ENCODE measurements at regions not wholly inside any gene's neighbourhood (a gene's known extent, or its start where the extent isn't known, plus 50 kb on each side); places are given as distances from the start of the nearest gene placed in this dataset.

DNA sequence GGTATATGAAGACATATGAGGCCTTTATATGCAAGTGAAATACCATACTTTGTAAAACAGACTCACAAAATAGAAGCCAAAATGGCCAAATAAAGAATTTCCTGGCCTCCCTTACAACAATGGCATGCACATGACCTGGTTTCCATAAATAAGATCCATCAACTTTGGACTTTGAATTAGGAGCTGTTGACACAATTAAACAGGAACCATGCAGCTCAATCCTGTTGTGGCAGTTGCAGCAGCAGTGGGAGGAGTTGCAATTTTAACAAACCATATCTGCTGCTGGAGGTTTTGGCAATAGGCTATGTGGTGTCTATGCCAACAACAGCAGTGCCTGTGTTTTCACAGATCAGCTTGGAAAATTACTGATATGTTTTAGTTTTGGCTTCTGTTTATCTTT lies 818.6 kb downstream of the FAM181B start:
- ATAC-seq = no peak
- TF ChIP-seq ZNF70 (CRISPR knock-in tag; IDR thresholded peaks at IDR 0.05) (no peak), ZFP3 (CRISPR knock-in tag; IDR thresholded peaks at IDR 0.05) (no peak), ZC3H10 (CRISPR knock-in tag; IDR thresholded peaks at IDR 0.05) (no peak), GLIS3 (CRISPR knock-in tag; IDR thresholded peaks at IDR 0.05) (no peak), ZNF565 (CRISPR knock-in tag; conservative IDR thresholded peaks at IDR 0.05; ENCODE audit: low read depth) (no peak), OSR1 (CRISPR knock-in tag; IDR thresholded peaks at IDR 0.05) (no peak), ESRRG (CRISPR knock-in tag; IDR thresholded peaks at IDR 0.05) (no peak), TOX (CRISPR knock-in tag; IDR thresholded peaks at IDR 0.05; ENCODE audit: borderline replicate concordance) (no peak), BACH2 (CRISPR knock-in tag; IDR thresholded peaks at IDR 0.05; ENCODE audit: borderline replicate concordance) (no peak)
- TF ChIP-seq, protein P1, sequence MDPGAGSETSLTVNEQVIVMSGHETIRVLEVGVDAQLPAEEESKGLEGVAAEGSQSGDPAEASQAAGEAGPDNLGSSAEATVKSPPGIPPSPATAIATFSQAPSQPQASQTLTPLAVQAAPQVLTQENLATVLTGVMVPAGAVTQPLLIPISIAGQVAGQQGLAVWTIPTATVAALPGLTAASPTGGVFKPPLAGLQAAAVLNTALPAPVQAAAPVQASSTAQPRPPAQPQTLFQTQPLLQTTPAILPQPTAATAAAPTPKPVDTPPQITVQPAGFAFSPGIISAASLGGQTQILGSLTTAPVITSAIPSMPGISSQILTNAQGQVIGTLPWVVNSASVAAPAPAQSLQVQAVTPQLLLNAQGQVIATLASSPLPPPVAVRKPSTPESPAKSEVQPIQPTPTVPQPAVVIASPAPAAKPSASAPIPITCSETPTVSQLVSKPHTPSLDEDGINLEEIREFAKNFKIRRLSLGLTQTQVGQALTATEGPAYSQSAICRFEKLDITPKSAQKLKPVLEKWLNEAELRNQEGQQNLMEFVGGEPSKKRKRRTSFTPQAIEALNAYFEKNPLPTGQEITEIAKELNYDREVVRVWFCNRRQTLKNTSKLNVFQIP (CRISPR knock-in tag; IDR thresholded peaks at IDR 0.05; ENCODE audit: borderline replicate concordance, low read depth) = no peak
- TF ChIP-seq, protein P2, sequence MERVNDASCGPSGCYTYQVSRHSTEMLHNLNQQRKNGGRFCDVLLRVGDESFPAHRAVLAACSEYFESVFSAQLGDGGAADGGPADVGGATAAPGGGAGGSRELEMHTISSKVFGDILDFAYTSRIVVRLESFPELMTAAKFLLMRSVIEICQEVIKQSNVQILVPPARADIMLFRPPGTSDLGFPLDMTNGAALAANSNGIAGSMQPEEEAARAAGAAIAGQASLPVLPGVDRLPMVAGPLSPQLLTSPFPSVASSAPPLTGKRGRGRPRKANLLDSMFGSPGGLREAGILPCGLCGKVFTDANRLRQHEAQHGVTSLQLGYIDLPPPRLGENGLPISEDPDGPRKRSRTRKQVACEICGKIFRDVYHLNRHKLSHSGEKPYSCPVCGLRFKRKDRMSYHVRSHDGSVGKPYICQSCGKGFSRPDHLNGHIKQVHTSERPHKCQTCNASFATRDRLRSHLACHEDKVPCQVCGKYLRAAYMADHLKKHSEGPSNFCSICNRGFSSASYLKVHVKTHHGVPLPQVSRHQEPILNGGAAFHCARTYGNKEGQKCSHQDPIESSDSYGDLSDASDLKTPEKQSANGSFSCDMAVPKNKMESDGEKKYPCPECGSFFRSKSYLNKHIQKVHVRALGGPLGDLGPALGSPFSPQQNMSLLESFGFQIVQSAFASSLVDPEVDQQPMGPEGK (CRISPR knock-in tag; IDR thresholded peaks at IDR 0.05; ENCODE audit: borderline replicate concordance) = no peak
- TF ChIP-seq, protein P3, sequence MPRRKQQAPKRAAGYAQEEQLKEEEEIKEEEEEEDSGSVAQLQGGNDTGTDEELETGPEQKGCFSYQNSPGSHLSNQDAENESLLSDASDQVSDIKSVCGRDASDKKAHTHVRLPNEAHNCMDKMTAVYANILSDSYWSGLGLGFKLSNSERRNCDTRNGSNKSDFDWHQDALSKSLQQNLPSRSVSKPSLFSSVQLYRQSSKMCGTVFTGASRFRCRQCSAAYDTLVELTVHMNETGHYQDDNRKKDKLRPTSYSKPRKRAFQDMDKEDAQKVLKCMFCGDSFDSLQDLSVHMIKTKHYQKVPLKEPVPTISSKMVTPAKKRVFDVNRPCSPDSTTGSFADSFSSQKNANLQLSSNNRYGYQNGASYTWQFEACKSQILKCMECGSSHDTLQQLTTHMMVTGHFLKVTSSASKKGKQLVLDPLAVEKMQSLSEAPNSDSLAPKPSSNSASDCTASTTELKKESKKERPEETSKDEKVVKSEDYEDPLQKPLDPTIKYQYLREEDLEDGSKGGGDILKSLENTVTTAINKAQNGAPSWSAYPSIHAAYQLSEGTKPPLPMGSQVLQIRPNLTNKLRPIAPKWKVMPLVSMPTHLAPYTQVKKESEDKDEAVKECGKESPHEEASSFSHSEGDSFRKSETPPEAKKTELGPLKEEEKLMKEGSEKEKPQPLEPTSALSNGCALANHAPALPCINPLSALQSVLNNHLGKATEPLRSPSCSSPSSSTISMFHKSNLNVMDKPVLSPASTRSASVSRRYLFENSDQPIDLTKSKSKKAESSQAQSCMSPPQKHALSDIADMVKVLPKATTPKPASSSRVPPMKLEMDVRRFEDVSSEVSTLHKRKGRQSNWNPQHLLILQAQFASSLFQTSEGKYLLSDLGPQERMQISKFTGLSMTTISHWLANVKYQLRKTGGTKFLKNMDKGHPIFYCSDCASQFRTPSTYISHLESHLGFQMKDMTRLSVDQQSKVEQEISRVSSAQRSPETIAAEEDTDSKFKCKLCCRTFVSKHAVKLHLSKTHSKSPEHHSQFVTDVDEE (CRISPR knock-in tag; IDR thresholded peaks at IDR 0.05) = no peak

DNA sequence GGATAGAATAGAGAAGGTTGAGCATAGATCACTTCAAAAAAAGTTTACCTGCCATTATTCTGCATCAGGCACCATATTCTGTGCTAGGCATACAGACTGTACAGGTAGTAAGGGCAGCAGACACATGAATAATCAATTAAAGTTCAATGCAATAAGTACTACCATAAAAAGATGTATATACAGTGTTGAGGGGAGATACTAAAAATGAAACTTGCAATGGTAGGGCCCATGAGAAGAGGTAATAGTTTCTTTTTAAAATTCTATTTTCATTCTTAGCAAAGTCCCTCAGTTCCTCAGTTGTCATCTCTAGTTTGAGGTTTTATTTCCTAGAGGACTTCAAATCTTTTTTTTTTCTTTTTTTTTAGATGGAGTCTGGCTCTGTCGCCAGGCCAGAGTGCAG lies 819.9 kb downstream of the FAM181B start:
- ATAC-seq = no peak
- TF ChIP-seq GLIS3 (CRISPR knock-in tag; IDR thresholded peaks at IDR 0.05) = no peak
- no peak for TF ChIP-seq RARB (CRISPR knock-in tag; IDR thresholded peaks at IDR 0.05)
- TF ChIP-seq ZNF8 (CRISPR knock-in tag; IDR thresholded peaks at IDR 0.05) = no peak
- TF ChIP-seq, protein P2 (CRISPR knock-in tag; IDR thresholded peaks at IDR 0.05; ENCODE audit: borderline replicate concordance) = no peak
- TF ChIP-seq OSR1 (CRISPR knock-in tag; IDR thresholded peaks at IDR 0.05) = no peak
- TF ChIP-seq ZNF70 (CRISPR knock-in tag; IDR thresholded peaks at IDR 0.05) = no peak
- TF ChIP-seq CSDC2 (CRISPR knock-in tag; IDR thresholded peaks at IDR 0.05) = no peak
- TF ChIP-seq ISL1 (CRISPR knock-in tag; IDR thresholded peaks at IDR 0.05) = no peak
- no peak for TF ChIP-seq BACH2 (CRISPR knock-in tag; IDR thresholded peaks at IDR 0.05; ENCODE audit: borderline replicate concordance)
- TF ChIP-seq PPARA (CRISPR knock-in tag; IDR thresholded peaks at IDR 0.05; ENCODE audit: borderline replicate concordance) = no peak
- TF ChIP-seq ZFP30 (CRISPR knock-in tag; IDR thresholded peaks at IDR 0.05) = no peak
- no peak for TF ChIP-seq ESRRG (CRISPR knock-in tag; IDR thresholded peaks at IDR 0.05)
- TF ChIP-seq TCF4 (CRISPR knock-in tag; IDR thresholded peaks at IDR 0.05; ENCODE audit: borderline replicate concordance) = no peak
- TF ChIP-seq, protein P4, sequence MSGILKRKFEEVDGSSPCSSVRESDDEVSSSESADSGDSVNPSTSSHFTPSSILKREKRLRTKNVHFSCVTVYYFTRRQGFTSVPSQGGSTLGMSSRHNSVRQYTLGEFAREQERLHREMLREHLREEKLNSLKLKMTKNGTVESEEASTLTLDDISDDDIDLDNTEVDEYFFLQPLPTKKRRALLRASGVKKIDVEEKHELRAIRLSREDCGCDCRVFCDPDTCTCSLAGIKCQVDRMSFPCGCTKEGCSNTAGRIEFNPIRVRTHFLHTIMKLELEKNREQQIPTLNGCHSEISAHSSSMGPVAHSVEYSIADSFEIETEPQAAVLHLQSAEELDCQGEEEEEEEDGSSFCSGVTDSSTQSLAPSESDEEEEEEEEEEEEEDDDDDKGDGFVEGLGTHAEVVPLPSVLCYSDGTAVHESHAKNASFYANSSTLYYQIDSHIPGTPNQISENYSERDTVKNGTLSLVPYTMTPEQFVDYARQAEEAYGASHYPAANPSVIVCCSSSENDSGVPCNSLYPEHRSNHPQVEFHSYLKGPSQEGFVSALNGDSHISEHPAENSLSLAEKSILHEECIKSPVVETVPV (CRISPR knock-in tag; IDR thresholded peaks at IDR 0.05) = no peak
- TF ChIP-seq, protein P3 (CRISPR knock-in tag; IDR thresholded peaks at IDR 0.05) = no peak
- no peak for TF ChIP-seq SNAI2 (CRISPR knock-in tag; IDR thresholded peaks at IDR 0.05)
- TF ChIP-seq ZNF565 (CRISPR knock-in tag; conservative IDR thresholded peaks at IDR 0.05; ENCODE audit: low read depth) = no peak
- no peak for TF ChIP-seq TOX (CRISPR knock-in tag; IDR thresholded peaks at IDR 0.05; ENCODE audit: borderline replicate concordance)

All from SK-N-SH treated with all-trans-retinoic acid at 6 μM for 48 hours (cell line).